Stimulated activated CD4-positive, alpha-beta T cell treated with anti-CD3 and anti-CD28 coated beads, TNF-alpha, amount 100 ng/mL, for 4 hours (primary cell): ENCODE measurements at regions not wholly inside any gene's neighbourhood (a gene's known extent, or its start where the extent isn't known, plus 50 kb on each side); places are given as distances from the start of the nearest gene placed in this dataset.
A peak's percentile ranks its signal among the peaks of the same experiment; 100 is the strongest.
"Not testable (repeated sequence)": the region's sequence is repeated elsewhere in the genome, so short reads cannot be mapped to it uniquely, and the experiment has no call there.

ENCODE experiments used
- DNase-seq, 3 experiments: peaks; one replicate each; pipeline ENCODE4 v3.0.0-alpha.2; 2020; ENCODE audit warnings: low read depth in 3 of 3

DNA sequence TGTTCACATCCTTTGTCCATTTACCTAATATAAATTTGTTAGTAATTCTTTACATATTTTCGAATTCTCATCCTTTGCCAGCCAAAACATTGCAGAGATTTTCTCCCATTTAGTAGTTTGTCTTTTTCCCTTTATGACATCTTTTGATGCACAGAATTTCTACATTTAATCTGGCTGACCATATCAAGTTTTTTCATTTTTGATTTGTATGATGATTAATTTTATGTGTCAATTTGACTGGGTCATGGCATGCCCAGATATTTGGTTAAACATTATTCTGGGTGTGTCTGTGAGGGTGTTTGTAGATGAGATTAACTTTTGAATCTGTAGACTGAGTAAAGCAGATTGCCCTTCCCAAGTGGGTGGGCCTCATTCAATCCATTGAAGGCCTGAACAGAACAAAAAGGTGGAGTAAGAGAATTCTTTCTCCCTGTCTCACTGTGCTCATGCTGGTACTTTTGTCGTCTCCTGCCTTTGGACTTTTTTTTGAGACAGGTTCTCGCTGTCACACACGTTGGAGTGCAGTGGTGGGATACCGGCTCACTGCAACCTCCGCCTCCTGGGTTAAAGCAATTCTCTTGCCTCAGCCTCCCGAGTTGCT, 72.1 kb upstream of the EPB41L1 start:
- no peak for DNase-seq

DNA sequence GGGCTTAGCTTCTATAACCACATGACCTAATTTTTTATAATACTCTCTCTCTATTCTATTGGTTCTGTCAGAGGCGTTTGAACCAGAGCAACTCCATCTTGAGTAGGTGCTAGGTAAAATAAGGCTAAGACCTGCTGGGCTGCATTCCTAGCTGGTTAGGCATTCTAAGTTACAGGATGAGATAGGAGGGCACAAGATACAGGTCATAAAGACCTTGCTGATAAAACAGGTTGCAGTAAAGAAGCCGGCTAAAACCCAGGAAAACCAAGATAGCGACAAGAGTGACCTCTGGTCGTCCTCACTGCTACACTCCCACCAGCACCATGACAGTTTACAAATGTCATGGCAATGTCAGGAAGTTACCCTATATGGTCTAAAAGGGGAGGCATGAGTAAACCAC, 71.3 kb upstream of the EPB41L1 start:
- DNase-seq = not testable (repeated sequence)

DNA sequence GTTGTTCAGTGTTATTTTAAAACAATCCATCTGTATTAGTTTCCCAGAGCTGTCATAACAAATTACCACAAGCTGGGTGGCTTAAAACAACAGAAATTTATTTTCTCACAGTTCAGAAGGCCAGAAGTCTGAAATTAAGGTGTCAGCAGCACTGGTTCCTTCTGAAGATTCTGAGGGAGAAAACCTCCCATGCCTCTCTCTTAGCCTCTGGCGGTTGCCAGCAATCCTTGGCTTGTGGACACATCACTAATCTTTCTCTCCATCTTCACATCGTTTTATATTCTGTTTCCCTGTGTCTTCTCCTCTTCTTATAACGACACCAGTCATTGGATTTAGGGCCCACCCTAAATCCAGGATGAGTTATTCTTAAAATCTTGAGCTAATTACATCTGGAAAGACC, 70.2 kb upstream of the EPB41L1 start:
- DNase-seq = no peak

- no peak for DNase-seq
Measured at GRCh38 chr20:36084897-36085613, 69.5 kb upstream of the EPB41L1 start.

DNA sequence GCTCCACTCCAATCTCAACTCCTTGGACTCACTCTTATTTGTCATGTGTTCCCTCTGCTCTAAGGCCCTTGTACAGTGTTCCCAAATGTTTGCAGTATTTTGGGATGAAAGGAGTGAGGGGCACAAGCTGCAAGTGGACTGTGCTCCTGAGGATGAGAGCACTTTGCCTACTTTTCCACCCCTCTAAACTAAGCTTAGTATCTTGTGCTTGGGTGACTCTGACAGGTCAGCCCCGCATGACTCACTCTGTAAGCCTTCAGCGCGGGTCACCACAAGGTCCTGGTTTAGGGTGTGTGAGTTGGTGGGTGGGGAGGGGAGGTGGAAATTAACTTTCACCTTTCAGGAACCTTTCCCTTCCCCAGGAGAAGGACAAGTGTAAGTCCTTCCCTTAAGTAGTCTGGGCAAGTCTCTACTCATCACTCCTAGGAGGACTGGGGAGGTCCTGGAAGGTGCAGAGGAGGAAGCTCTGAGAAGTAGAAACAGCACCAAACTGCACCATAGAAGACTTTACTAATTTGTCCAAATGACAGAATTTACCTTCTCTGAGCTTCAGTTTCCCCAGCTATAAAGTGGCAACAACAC, 68.8 kb upstream of the EPB41L1 start:
- DNase-seq = no peak

- no peak for DNase-seq
Measured at GRCh38 chr20:36086767-36087166, 67.8 kb upstream of the EPB41L1 start.

DNA sequence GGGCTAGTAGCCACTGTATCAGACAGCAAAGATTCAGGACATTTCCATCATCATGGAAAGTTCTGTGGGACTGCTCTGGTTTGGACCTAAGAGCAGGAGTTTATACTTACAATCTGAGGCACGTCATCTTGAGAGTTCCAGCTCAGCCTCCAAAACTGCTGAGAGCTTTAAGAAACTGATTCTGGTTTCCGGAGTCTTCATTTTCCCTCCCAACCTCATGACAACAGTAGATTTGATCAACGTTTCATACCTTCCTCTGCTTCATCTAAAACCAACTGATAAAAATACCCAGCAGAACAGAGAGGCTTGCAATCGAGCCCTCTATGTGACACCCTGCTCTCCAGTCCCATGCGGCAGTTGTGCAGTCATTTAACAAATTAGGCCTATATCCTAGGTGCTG, 64.3 kb upstream of the EPB41L1 start:
- DNase-seq = no peak

GRCh38 chr20:36091561-36092397, 62.8 kb upstream of the EPB41L1 start:
- DNase-seq = peak in 1 of 3 experiments; percentile 3

DNA sequence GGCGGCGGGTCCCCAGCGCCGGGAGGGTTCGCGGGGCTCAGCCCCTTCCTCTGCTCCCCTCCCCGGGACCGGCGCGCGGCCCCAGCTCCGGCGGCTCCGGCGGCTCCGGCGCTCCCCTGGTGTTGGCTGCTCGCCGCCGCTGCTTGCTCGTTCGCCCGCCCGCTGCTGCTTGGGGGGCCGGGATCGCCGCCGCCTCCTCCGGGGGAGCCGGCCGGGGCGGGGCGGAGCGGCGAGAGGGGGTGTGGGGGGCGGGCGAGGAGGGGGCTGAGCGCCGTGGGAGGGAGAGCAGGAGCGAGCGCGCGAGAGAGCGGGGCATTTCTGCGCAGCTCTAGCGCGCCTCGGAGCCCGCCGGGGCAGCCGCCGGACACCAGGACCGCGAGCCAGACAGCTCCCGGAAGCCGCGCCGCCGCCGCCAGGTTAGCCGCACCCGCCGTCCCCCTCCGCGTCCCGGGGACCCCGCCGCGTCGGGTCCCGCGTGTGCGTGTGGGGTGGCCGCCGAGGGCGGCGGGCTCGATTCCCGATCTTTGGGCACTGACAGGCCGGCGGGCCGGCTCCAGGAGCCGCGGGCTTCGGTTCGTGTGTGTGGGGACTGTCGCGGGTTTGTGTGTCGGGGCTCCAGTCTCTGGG, 62.0 kb upstream of the EPB41L1 start:
- peak in 2 of 3 experiments; percentile 2 to 4 for DNase-seq

DNA sequence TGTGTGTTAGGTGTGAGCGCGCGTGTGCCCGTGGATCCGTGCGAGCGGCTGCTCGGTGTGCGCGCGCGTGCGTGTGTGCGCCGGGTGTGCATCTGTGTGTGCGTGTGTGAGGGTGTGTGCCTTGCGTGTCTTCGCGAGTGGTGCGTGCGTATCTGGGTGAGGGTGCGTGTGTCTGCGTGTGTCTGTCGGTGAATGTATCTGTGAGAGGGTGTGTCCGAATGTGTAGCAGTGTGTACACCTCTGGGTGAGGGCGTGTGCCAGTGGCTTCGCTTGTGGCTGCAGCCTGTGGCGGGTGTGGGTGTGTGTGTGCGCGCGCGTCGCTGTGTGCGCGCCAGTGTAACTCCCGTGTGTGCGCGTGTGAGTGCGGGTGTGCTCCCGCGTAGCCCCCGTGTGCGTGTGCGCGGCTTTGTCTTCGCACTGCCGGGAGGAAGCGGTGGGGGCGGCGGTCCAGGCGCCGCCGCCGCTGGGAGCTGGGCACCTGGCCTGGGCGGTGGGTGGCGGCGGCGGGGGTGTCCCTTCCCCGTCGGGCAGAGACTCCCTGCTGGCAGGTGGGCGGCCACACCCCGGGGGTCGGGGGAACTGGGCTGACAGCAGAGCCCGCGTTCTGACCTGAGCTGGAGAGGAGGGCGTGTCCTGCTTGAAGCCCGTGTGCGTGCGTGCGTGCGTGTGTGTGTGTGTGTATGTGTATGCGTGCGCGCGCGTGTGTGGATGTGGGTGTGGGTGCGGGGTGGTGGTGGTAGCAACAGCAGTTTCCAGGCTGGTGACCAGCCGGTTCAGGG, 61.3 kb upstream of the EPB41L1 start:
- DNase-seq = peak in 2 of 3 experiments; percentile 7 to 13

- no peak for DNase-seq
Measured at GRCh38 chr20:36093804-36094145, 60.8 kb upstream of the EPB41L1 start.

DNA sequence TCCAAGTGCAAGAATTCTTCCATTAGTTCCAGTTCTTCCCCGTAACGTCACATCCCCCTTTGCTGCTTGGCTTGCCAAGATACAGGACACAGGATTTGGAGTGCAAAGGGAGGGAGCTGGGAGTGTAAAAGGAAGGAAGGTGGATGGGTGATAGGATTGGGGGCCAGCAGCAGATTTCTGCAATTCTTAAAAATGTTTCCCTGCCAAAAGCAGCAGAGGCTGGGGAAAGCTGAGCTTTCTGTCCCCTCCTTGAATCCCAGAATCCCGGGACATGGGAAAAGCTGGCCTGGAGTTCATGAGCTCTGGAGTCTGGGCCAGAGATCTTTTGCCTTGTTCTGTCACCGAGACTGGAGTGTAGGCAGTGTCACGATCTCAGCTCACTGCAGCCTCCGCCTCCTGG, 60.0 kb upstream of the EPB41L1 start:
- no peak for DNase-seq

GRCh38 chr20:36096435-36096834, 58.1 kb upstream of the EPB41L1 start:
- no peak for DNase-seq

GRCh38 chr20:36097337-36098151, 57.0 kb upstream of the EPB41L1 start:
- DNase-seq = no peak

DNA sequence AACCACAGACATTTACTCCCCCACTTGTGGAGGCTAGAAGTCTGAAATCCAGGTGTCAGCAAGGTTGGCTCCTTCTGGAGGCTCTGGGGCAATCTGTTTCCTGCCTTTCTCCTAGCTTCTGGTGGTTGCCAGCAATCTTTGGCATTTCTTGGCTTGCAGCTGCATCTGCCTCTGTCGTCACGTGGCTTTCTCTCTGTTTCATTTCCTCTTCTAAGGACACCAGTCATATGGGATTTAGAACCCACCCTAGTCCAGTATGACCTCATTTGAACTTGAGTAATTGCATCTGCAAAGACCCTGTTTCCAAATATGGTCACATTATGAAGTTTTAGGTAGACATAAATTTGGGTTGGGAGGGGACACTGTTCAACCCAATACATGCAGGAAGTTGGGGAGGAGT, 56.2 kb upstream of the EPB41L1 start:
- DNase-seq = no peak

DNA sequence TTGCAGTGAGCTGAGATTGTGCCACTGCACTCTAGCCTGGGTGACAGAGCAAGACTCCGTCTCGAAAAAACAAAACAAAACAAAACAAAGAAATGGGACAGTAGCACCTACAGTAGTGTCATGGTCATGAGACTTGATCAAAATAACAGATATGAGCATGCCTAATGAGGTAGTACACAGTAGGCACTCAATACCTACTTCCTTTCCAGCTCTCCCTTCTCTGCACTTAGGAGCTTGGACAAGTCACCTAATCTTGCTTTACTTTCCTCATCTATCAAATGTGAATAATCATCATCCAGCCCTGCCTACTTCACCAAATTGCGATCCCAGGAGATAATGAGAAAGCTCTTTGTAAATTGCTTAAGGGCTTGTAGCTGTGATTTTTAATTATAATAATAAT, 55.4 kb upstream of the EPB41L1 start:
- DNase-seq = no peak

DNA sequence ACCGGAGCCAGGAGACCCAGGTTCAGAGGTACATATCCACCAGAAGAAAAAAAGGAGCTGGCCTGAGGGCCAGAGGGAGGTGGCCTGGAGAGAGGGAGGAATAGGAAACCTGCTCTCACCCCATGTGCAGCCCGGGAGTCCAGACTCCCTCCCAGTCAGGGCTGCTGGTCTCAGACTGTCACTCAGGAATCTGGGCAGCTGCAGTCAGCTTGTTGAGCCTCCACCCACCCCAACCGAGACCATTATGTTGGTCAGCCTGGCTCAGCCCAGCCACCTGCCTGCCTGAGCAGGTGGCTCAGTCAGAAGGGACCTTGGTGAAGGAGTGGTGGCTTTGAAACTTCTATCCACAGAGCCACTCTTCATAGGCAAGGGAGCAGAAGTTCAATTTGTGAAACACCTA, 53.3 kb upstream of the EPB41L1 start:
- no peak for DNase-seq

- DNase-seq = no peak
Measured at GRCh38 chr20:36102306-36102705, 52.2 kb upstream of the EPB41L1 start.

DNA sequence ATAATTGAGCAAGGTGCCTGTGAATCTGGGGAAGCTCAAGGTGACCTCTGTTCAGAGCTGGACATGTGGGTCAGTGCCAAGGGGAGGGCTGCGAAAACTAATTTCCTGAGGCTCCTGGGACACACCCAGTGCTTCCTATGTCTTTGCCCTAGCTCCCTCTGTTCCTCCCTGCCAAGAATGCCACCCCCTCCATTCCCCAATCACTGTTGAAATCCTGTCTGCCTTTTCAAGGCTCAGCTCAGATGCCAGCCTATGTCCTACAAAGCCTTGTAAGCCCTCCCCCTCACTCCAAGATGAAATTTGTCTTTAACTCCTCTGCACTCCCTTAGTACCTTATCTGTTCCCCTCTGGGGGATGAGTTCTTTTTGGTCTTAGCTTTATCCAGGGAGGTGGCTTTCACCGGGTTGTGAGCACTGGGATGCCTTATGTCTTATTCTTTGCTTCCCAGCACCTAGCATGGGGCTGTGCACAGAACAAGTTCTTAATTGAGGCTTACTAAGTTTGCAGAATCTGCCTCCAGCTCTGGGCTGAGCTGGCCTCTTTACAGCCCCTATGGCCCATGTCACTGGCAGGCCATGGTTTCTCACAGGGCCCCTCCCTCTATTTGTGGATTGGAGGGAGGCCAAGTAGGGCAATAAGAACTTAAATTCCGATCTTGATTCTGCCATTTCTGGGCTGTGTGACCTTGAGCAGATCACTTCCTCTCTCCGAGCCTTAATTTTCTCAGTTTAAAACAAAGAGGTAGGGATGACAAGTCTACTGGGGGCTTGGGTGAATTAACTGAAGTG, 51.5 kb upstream of the EPB41L1 start:
- DNase-seq = no peak

DNA sequence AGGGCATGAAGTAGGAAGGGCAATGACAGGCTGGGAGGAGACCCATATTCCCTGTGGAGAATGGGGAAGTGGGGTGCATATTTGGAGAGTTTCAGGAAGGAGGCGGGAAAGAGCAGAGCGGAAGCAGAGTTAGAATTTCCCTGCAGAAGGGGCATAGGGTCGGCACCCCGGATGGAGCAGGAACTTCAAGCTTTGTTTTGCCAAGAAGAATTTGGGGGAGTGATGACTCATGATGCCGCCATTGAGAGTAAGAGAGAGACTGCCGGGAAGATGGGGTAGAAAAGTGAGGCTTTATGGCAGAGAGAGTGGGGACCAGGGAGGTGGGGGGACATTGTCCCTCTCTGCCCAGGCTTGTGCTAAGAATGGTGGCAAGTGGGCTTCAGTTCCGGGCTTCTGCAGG, 50.3 kb upstream of the EPB41L1 start:
- no peak for DNase-seq
